Trophoblast cell (in vitro differentiated cells and primary cell): ENCODE measurements at regions not wholly inside any gene's neighbourhood (a gene's known extent, or its start where the extent isn't known, plus 50 kb on each side); places are given as distances from the start of the nearest gene placed in this dataset.

Source experiments
- DNase-seq, 2 donors: peaks; one replicate each; pipeline ENCODE4 v3.0.0-alpha.2; 2016
- H2AFZ ChIP-seq: 2 replicates; pipeline ENCODE4 v1.6.1; 2013; ENCODE audit warnings: low read length, moderate library complexity, mild to moderate bottlenecking; ENCODE audit not compliant: insufficient read depth, poor library complexity
- H2AK5ac ChIP-seq: 2 replicates; pipeline ENCODE4 v1.6.1; 2013; ENCODE audit warnings: mild to moderate bottlenecking, low read length
- H2BK120ac ChIP-seq: 2 replicates; pipeline ENCODE4 v1.6.1; 2013; ENCODE audit warnings: low read length, mild to moderate bottlenecking, moderate library complexity; ENCODE audit not compliant: insufficient read depth, poor library complexity
- H2BK12ac ChIP-seq: 2 replicates; pipeline ENCODE4 v1.6.1; 2013; ENCODE audit warnings: mild to moderate bottlenecking, low read length, moderate library complexity
- H2BK5ac ChIP-seq: 2 replicates; pipeline ENCODE4 v1.6.1; 2013; ENCODE audit warnings: low read length, low read depth, moderate library complexity, mild to moderate bottlenecking; ENCODE audit not compliant: poor library complexity
- H3K14ac ChIP-seq: 2 replicates; pipeline ENCODE4 v1.6.1; 2013; ENCODE audit warnings: mild to moderate bottlenecking, low read length
- H3K18ac ChIP-seq: 2 replicates; pipeline ENCODE4 v1.6.1; 2013; ENCODE audit warnings: mild to moderate bottlenecking, low read length
- H3K23ac ChIP-seq: 2 replicates; pipeline ENCODE4 v1.6.1; 2013; ENCODE audit warnings: low read length
- H3K27ac ChIP-seq: 2 replicates; pipeline ENCODE4 v1.5.1; 2013; ENCODE audit warnings: low read depth, mild to moderate bottlenecking, inconsistent platforms, low read length, moderate library complexity
- H3K27me3 ChIP-seq: 2 replicates; pipeline ENCODE4 v1.6.1; 2013; ENCODE audit warnings: inconsistent platforms, mild to moderate bottlenecking, low read length, moderate library complexity; ENCODE audit not compliant: insufficient read depth
- H3K36me3 ChIP-seq, 2 experiments: 1 replicate in 1 of 2; 2 replicates in 1 of 2; pipeline ENCODE4 v1.6.1; 2013; ENCODE audit warnings: low read length in 2 of 2, mild to moderate bottlenecking in 2 of 2, moderate library complexity in 1 of 2; ENCODE audit not compliant: insufficient read depth in 2 of 2, control insufficient read depth in 1 of 2
- H3K4ac ChIP-seq: 2 replicates; pipeline ENCODE4 v1.6.1; 2013; ENCODE audit warnings: low read depth, mild to moderate bottlenecking, low read length, moderate library complexity
- H3K4me1 ChIP-seq, 2 experiments: 1 replicate in 1 of 2; 2 replicates in 1 of 2; pipeline ENCODE4 v1.6.1; 2013; ENCODE audit warnings: low read length in 2 of 2, mild to moderate bottlenecking in 2 of 2, moderate library complexity in 1 of 2; ENCODE audit not compliant: insufficient read depth in 2 of 2, control insufficient read depth in 1 of 2
- H3K4me2 ChIP-seq: 2 replicates; pipeline ENCODE4 v1.6.1; 2013; ENCODE audit warnings: inconsistent platforms, mild to moderate bottlenecking, low read length, moderate library complexity
- H3K4me3 ChIP-seq: 2 replicates; pipeline ENCODE4 v1.5.1; 2013; ENCODE audit warnings: mild to moderate bottlenecking, low read depth, low read length, inconsistent platforms
- H3K79me1 ChIP-seq: one replicate; pipeline ENCODE4 v1.6.1; 2013; ENCODE audit warnings: low read length
- H3K79me2 ChIP-seq: 2 replicates; pipeline ENCODE4 v1.6.1; 2013; ENCODE audit warnings: low read length, mild to moderate bottlenecking; ENCODE audit not compliant: control insufficient read depth, insufficient read depth, poor library complexity
- H3K9ac ChIP-seq: 2 replicates; pipeline ENCODE4 v1.6.1; 2013; ENCODE audit warnings: mild to moderate bottlenecking, low read length
- H3K9me3 ChIP-seq: 2 replicates; pipeline ENCODE4 v1.6.1; 2013; ENCODE audit warnings: low read depth, mild to moderate bottlenecking, control low read depth, inconsistent platforms, low read length; ENCODE audit not compliant: insufficient read depth
- H4K12ac ChIP-seq: 2 replicates; pipeline ENCODE4 v1.6.1; 2013; ENCODE audit warnings: low read depth, mild to moderate bottlenecking, low read length, moderate library complexity
- H4K8ac ChIP-seq: 2 replicates; pipeline ENCODE4 v1.6.1; 2013; ENCODE audit warnings: low read depth, mild to moderate bottlenecking, low read length, moderate library complexity
- H4K91ac ChIP-seq: one replicate; pipeline ENCODE4 v1.6.1; 2013; ENCODE audit warnings: low read depth, mild to moderate bottlenecking, low read length, moderate library complexity
- WGBS: extraction: QIAGEN DNeasy Blood & Tissue Kit; methylation state at CpG from one replicate; pipeline ENCODE4 v1.1.7; 2013; ENCODE audit warnings: missing lambda C conversion rate; ENCODE audit not compliant: insufficient read length, insufficient coverage; ENCODE audit errors: extremely low coverage; 5-methylcytosine and 5-hydroxymethylcytosine counted together

GRCh38 chr3:162192340-162193029, 695.9 kb downstream of the OTOL1 start:
- H2AFZ ChIP-seq = no peak overlapping the region
- H3K4me1 ChIP-seq = no peaks in the 10 kb centered on the region
- no peaks in the 10 kb centered on the region for H3K79me2 ChIP-seq
- WGBS = no CpG with 5 or more reads among the region's 1 CpG
- H3K36me3 ChIP-seq = no peaks in the 10 kb centered on the region
- no peak for DNase-seq
- H3K79me1 ChIP-seq = no peaks in the 10 kb centered on the region
- H2BK12ac ChIP-seq = no peak overlapping the region
- H4K8ac ChIP-seq = no peak overlapping the region
- no peak overlapping the region for H3K9ac ChIP-seq
- H3K14ac ChIP-seq = no peak overlapping the region
- H2BK5ac ChIP-seq = no peak overlapping the region
- H2BK120ac ChIP-seq = no peak overlapping the region
- H3K4me3 ChIP-seq = no peak overlapping the region
- H4K91ac ChIP-seq = no peak overlapping the region
- H3K4ac ChIP-seq = no peak overlapping the region
- no peak overlapping the region for H3K23ac ChIP-seq
- H4K12ac ChIP-seq = no peak overlapping the region
- H3K4me2 ChIP-seq = no peak overlapping the region
- no peak overlapping the region for H3K18ac ChIP-seq
- no peak overlapping the region for H3K27ac ChIP-seq
- peaks cover 3% of the 10 kb centered on the region for H3K9me3 ChIP-seq
- H2AK5ac ChIP-seq = no peak overlapping the region
- H3K27me3 ChIP-seq = no peaks in the 10 kb centered on the region

- Histone ChIP-seq H4K8ac (no peak overlapping the region), H4K12ac (no peak overlapping the region), H3K9me3 (peaks cover 3% of the 10 kb centered on the region), H3K18ac (no peak overlapping the region), H3K79me1 (no peaks in the 10 kb centered on the region), H2AFZ (no peak overlapping the region), H3K9ac (no peak overlapping the region), H3K27me3 (no peaks in the 10 kb centered on the region), H4K91ac (no peak overlapping the region), H3K27ac (no peak overlapping the region), H2BK12ac (no peak overlapping the region), H3K79me2 (no peaks in the 10 kb centered on the region), H2AK5ac (no peak overlapping the region), H3K4me2 (no peak overlapping the region), H3K23ac (no peak overlapping the region), H2BK5ac (no peak overlapping the region), H3K4me1 (no peaks in the 10 kb centered on the region), H3K14ac (no peak overlapping the region), H3K4ac (no peak overlapping the region), H3K4me3 (no peak overlapping the region), H2BK120ac (no peak overlapping the region), H3K36me3 (no peaks in the 10 kb centered on the region)
- DNase-seq = no peak
- no CpG with 5 or more reads among the region's 4 CpGs for WGBS
Measured at GRCh38 chr3:162193148-162194095, 696.8 kb downstream of the OTOL1 start.

GRCh38 chr3:162195147-162195546, 698.5 kb downstream of the OTOL1 start:
- no CpG with 5 or more reads among the region's 3 CpGs for WGBS
- Histone ChIP-seq H2BK5ac (no peak overlapping the region), H2AK5ac (no peak overlapping the region), H2BK12ac (no peak overlapping the region), H3K36me3 (no peaks in the 10 kb centered on the region), H4K8ac (no peak overlapping the region), H3K9ac (no peak overlapping the region), H3K4me1 (no peaks in the 10 kb centered on the region), H3K4me3 (no peak overlapping the region), H2AFZ (no peak overlapping the region), H2BK120ac (no peak overlapping the region), H3K18ac (no peak overlapping the region), H4K12ac (no peak overlapping the region), H3K27ac (no peak overlapping the region), H3K79me1 (no peaks in the 10 kb centered on the region), H3K79me2 (no peaks in the 10 kb centered on the region), H3K4me2 (no peak overlapping the region), H3K23ac (no peak overlapping the region), H3K9me3 (peaks cover 3% of the 10 kb centered on the region), H3K4ac (no peak overlapping the region), H3K14ac (no peak overlapping the region), H3K27me3 (no peaks in the 10 kb centered on the region), H4K91ac (no peak overlapping the region)
- no peak for DNase-seq

- Histone ChIP-seq H3K9ac (no peak overlapping the region), H3K4me3 (no peak overlapping the region), H4K8ac (no peak overlapping the region), H3K79me2 (no peaks in the 10 kb centered on the region), H3K14ac (no peak overlapping the region), H3K9me3 (no peaks in the 10 kb centered on the region), H3K27me3 (no peaks in the 10 kb centered on the region), H3K36me3 (no peaks in the 10 kb centered on the region), H2BK120ac (no peak overlapping the region), H3K18ac (no peak overlapping the region), H4K91ac (no peak overlapping the region), H4K12ac (no peak overlapping the region), H3K4ac (no peak overlapping the region), H3K23ac (no peak overlapping the region), H2BK5ac (no peak overlapping the region), H3K4me1 (no peaks in the 10 kb centered on the region), H3K27ac (no peak overlapping the region), H3K4me2 (no peak overlapping the region), H2BK12ac (no peak overlapping the region), H2AFZ (no peak overlapping the region), H3K79me1 (no peaks in the 10 kb centered on the region), H2AK5ac (no peak overlapping the region)
- DNase-seq = no peak
- whole genome bisulfite sequencing = no CpG with 5 or more reads among the region's 2 CpGs
Measured at GRCh38 chr3:162196964-162197363, 700.4 kb downstream of the OTOL1 start.
